GM12891 (cell line): ENCODE measurements at regions not wholly inside any gene's neighbourhood (a gene's known extent, or its start where the extent isn't known, plus 50 kb on each side); places are given as distances from the start of the nearest gene placed in this dataset.
"Not testable (repeated sequence)": the region's sequence is repeated elsewhere in the genome, so short reads cannot be mapped to it uniquely, and the experiment has no call there.

Experiments used
- DNase-seq: peaks from one replicate; pipeline ENCODE4 v3.0.0; 2011; ENCODE audit warnings: low spot score; ENCODE audit not compliant: insufficient read length
- FAIRE-seq: peaks from 2 replicates; lab custom pipeline; 2011; peaks lifted over from hg19 to GRCh38; lab: Jason Lieb, UNC
- PAX5 ChIP-seq: IDR thresholded peaks from 2 replicates; pipeline ENCODE4 v1.6.1; 2011; ENCODE audit warnings: low read length, moderate library complexity, mild to moderate bottlenecking; ENCODE audit not compliant: insufficient read depth, severe bottlenecking
- POLR2A ChIP-seq: IDR thresholded peaks from 2 replicates; pipeline ENCODE4 v1.6.1; 2011; ENCODE audit warnings: low read depth, low read length, control low read depth
- POLR2AphosphoS5 ChIP-seq: IDR thresholded peaks from 2 replicates; pipeline ENCODE4 v1.6.1; 2011; ENCODE audit warnings: low read depth, low read length, control low read depth
- POU2F2 ChIP-seq: IDR thresholded peaks from 2 replicates; pipeline ENCODE4 v1.6.1; 2011; ENCODE audit warnings: low read depth, mild to moderate bottlenecking, control low read depth, low read length, moderate library complexity
- SPI1 ChIP-seq: IDR thresholded peaks from 2 replicates; pipeline ENCODE4 v1.6.1; 2011; ENCODE audit warnings: low read depth, low read length, control low read depth
- TAF1 ChIP-seq: IDR thresholded peaks from 2 replicates; pipeline ENCODE4 v1.6.1; 2011; ENCODE audit warnings: low read depth, low read length, control low read depth

DNA sequence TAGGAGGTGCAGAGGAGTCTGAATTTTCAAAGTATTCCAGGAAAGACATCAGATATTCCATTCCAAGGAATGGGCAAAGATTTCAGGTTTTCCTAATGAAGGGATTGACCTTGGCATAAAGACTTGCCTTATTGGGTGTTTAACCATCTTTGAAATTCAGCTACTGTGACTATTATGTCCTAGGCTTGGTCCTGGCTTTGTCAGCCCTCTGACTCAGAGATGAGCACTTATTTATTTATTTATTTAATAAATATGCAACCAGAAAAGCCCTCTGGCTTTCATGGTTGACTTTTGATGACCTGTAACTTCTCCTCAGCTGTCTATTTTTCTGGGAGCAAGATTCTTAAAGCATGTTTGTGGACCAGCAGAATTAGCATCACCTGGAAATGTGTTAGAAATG lies 455.1 kb downstream of the KIF2B start:
- TF ChIP-seq POLR2AphosphoS5 (no peak), POU2F2 (no peak), POLR2A (no peak), TAF1 (no peak), SPI1 (no peak), PAX5 (no peak)
- no peak for FAIRE-seq
- DNase-seq = no peak

DNA sequence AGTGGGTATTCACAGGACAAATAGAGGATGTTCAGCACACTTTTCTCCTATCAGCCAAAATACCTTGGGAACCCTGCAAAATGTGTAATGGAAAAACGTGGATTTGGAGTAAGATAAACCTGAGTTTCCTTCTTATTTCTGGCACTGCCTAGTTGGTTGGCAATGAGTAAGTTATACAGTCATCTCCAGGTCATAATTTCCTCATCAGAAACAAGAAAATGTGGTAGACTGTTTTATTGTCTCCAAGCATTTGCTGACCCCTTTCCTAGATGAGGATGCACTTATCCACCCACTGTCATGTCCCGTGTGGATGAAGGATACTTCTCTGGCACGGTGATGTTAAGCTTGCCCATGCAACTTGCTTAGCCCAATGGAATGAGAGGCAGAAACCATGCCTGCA lies 458.0 kb downstream of the KIF2B start:
- DNase-seq (no peak), FAIRE-seq (no peak)
- no peak for TF ChIP-seq POLR2A
- TF ChIP-seq PAX5 = no peak
- no peak for TF ChIP-seq POU2F2
- no peak for TF ChIP-seq TAF1
- no peak for TF ChIP-seq POLR2AphosphoS5
- no peak for TF ChIP-seq SPI1

DNA sequence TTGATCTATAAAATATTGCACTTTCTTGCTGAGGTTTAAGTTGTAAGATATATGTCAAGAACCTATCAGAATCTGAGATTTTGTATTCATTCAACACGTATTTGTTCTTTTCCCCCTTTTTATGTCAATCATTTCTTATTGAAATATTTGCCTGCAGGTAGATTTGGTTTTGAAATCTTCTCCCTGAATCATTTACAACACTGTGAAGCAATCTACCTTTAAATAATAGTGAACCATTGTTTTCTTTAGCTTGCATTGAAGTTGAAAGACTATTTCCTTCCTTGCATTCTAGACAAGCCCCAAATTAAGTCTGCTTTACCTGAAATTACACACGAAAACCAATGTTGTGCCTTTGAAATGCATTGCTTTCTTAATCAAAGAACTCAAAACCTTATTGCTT lies 460.2 kb downstream of the KIF2B start:
- no peak for DNase-seq

DNA sequence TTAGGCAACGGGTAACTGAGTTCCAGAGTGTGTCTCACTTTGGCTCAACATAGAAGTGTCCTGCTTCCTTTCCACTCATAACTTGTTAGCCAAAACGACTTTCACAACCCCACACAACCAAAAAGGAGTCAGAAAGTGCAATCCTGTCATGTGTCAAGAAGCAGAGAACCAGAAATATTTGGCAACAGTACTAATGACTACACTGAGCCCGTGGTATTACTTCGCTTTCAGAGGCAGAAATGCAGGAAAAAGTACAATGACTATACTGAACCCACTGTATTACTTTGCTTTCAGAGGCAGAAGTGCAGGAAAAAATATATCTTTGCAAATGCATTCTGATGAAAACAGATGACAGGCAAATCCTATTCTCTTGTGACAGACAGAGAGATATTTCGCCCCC lies 484.6 kb downstream of the KIF2B start:
- DNase-seq = no peak
- FAIRE-seq = no peak
- no peak for TF ChIP-seq PAX5
- TF ChIP-seq TAF1 = no peak
- TF ChIP-seq POU2F2 = no peak
- no peak for TF ChIP-seq POLR2AphosphoS5
- no peak for TF ChIP-seq POLR2A
- TF ChIP-seq SPI1 = no peak

More for the DNA sequence above, 460.2 kb downstream of the KIF2B start:
- TF ChIP-seq TAF1 (no peak), POU2F2 (no peak), SPI1 (no peak), PAX5 (no peak), POLR2A (no peak), POLR2AphosphoS5 (no peak)
- no peak for FAIRE-seq

DNA sequence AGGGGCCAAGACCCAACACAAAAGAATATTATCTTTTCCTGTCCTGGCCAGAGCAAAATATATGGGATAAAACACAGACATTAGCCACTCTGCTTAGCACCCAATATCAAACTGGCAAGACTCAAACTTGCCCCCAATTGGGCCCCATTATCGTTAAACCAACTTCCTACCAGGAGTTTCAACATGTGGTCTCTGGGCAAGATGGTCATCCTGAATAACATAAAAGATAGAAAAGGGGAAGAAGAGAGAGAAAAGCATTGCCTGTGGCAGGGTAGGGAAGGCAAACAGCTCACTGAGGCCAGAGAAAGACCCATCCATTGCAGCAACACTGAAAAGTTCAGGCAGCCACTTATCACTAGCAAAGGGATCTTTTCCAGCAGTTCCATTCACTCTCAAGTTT lies 502.1 kb downstream of the KIF2B start:
- no peak for FAIRE-seq
- DNase-seq = no peak
- TF ChIP-seq TAF1 = no peak
- no peak for TF ChIP-seq PAX5
- no peak for TF ChIP-seq POU2F2
- no peak for TF ChIP-seq POLR2A
- no peak for TF ChIP-seq SPI1
- no peak for TF ChIP-seq POLR2AphosphoS5

DNA sequence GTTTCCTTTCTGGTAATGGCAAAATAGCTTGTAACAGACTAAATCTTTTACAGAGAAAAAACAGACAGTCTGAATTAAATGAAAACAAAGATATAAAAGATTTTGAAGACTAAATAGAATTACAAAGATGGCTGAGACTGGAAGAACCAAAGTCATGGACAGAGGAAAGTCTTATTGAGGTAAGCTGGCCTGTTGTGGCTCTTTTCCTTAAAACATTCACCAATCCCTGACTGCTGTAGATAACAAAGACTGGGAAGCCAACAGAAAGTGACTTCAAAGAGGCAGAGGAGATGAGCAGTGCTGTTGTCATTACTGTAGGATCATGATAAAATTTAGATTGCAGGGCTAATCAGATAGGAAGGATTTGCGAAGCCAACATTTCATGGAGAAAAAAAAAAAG lies 517.0 kb downstream of the KIF2B start:
- TF ChIP-seq POLR2A = no peak
- no peak for TF ChIP-seq PAX5
- no peak for TF ChIP-seq SPI1
- TF ChIP-seq POU2F2 = no peak
- no peak for TF ChIP-seq POLR2AphosphoS5
- no peak for TF ChIP-seq TAF1
- FAIRE-seq = no peak
- no peak for DNase-seq

DNA sequence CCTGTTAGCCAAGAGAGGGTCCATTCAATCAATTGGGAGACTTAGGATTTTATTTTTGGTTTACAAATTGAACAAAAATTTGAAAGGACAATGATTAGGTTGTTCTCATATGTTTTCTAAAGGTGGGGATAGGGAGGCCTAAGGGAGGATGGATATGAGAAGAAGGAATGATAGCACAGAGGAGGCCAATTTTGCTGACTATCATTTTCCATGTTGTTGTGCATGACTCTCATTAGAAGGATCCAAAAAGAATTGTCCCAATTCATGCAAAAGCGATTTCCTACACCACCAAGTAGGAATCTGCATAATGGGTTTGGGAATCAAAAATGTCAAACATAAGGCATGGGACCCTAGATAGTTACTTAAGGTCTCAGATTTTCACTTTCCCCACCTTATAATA lies 524.8 kb downstream of the KIF2B start:
- TF ChIP-seq POLR2A = no peak
- TF ChIP-seq TAF1 = no peak
- no peak for TF ChIP-seq PAX5
- TF ChIP-seq POU2F2 = no peak
- TF ChIP-seq SPI1 = no peak
- TF ChIP-seq POLR2AphosphoS5 = no peak
- no peak for FAIRE-seq
- no peak for DNase-seq

DNA sequence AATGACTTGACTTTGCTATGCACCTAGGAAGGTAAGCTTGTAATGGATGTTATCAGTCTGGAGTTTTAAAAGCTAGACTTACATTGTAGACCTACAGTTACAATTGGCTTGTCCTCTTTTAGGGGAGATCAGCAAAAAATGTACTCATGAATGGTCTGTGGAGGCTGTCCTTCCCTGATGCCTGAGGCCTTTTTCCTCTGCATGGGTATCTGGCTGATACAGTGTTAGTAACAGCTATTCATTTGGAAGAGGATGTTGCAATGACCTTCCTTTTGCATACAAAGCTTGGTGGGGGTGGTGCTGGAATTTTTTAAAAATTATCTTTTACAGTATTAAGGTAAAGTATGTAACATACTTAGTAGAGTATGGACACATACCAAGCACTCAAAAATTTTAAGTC lies 525.5 kb downstream of the KIF2B start:
- DNase-seq (no peak), FAIRE-seq (no peak)
- TF ChIP-seq POU2F2 (no peak), POLR2A (no peak), PAX5 (no peak), TAF1 (no peak), SPI1 (no peak), POLR2AphosphoS5 (no peak)

DNA sequence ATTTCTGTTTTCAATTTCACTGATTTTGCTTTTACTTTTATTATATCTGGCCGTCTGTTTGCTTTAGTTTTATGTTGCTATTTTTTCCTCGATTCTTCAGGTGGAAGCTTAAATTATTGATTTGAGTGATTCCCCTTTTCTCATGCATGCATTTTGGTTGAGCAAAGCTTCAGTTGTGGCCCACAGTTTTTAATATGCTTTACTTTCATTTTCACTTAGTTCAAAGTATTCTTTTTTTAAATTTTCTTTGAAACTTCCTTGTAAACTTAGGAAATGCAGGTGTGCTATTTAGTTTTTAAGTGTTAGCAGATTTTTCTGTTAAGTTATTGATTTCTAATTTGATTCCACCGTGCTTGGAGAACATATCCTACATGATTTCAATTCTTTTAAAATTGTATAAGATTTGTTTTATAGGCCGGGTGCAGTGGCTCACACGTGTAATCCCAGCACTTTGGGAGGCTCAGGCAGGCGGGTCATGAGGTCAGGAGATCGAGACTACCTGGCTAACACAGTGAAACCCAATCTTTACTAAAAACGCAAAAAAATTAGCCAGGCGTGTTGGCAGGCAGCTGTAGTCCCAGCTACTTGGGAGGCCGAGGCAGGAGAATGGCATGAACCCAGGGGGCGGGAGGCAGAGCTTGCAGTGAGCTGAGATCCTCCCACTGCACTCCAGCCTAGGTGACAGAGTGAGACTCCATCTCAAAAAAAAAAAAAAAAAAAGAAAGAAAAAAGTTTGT lies 531.2 kb downstream of the KIF2B start:
- DNase-seq (no peak), FAIRE-seq (no peak)
- no peak for TF ChIP-seq POU2F2
- no peak for TF ChIP-seq SPI1
- TF ChIP-seq TAF1 = no peak
- no peak for TF ChIP-seq POLR2AphosphoS5
- no peak for TF ChIP-seq POLR2A
- no peak for TF ChIP-seq PAX5

DNA sequence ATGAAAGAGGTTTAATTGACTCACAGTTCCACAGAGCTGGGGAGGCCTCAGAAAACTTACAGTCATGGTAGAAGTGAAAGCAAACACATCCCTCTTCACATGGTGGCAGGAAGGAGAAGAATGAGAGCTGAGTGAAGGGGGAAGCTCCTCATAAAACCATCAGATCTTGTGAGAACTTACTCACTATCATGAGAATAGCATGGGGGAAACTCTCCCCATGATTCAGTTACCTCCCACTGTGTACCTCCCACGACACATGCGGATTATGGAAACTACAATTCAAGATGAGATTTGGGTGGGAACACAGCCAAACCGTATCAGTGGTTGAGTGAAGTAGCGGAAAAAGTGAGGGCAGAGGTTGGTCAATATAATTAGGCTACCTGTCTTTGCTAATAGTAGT lies 538.3 kb downstream of the KIF2B start:
- not testable (repeated sequence) for FAIRE-seq, DNase-seq

DNA sequence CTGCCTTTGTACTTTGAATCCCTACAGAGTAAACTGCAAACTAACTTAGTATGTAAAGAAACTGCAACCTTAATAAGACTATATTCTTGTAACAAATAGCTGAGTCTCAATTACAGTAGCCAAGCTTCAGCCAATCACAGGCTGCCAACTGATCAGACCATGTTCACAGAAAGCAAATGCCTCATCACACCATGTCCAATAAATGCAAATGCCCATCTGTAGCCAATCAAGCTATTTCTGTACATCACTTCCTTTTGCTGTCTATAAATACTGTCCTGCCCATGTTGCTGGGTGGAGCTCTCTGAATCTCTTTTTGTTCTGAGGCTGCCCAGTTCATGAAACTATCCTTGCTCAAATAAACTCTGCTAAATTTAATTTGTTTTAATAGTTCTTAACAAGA lies 531.7 kb upstream of the TOM1L1 start:
- TF ChIP-seq POLR2AphosphoS5 (no peak), TAF1 (no peak), POU2F2 (no peak), SPI1 (no peak), PAX5 (no peak), POLR2A (no peak)
- FAIRE-seq = no peak
- no peak for DNase-seq
